ENCODE measurements at regions not wholly inside any gene's neighbourhood (a gene's known extent, or its start where the extent isn't known, plus 50 kb on each side); places are given as distances from the start of the nearest gene placed in this dataset.

DNA sequence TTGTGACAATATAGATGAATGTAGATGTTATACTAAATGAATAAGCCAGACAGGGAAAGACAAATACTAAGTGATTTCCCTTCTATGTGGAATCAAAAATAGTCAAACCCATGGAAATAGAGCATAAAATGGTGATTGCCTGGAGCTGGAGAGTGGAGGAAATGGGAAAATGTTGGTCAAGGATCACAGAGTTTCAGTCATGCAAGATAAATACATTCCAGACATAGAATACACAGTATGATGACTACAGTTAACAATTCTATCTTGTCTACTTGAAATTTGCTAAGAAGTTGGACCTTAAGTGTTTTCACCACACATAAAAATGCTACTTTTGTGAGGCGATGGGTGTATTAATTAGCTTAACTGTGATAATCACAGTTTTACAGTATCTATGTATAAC is 1182.7 kb downstream of the AACS start:
- TF ChIP-seq REST (IDR thresholded peaks at IDR 0.05; ENCODE audit: borderline replicate concordance) (no peak), CTCF (IDR thresholded peaks at IDR 0.05; ENCODE audit: poor library complexity, severe bottlenecking) (no peak), SMC3 (conservative IDR thresholded peaks at IDR 0.05; ENCODE audit: poor library complexity) (no peak), EP300 (conservative IDR thresholded peaks at IDR 0.05; ENCODE audit: poor library complexity, severe bottlenecking) (no peak), RAD21 (conservative IDR thresholded peaks at IDR 0.05) (no peak), EZH2 (IDR thresholded peaks at IDR 0.05; ENCODE audit: borderline replicate concordance, insufficient read depth, low read length, poor library complexity, severe bottlenecking) (no peak), POLR2AphosphoS5 (IDR thresholded peaks at IDR 0.05) (no peak)
